Trophoblast cell (in vitro differentiated cells and primary cell): ENCODE measurements at regions not wholly inside any gene's neighbourhood (a gene's known extent, or its start where the extent isn't known, plus 50 kb on each side); places are given as distances from the start of the nearest gene placed in this dataset.

Source experiments
- DNase-seq, 2 donors: peaks; one replicate each; pipeline ENCODE4 v3.0.0-alpha.2; 2016
- H2AFZ ChIP-seq: 2 replicates; pipeline ENCODE4 v1.6.1; 2013; ENCODE audit warnings: low read length, moderate library complexity, mild to moderate bottlenecking; ENCODE audit not compliant: insufficient read depth, poor library complexity
- H2AK5ac ChIP-seq: 2 replicates; pipeline ENCODE4 v1.6.1; 2013; ENCODE audit warnings: mild to moderate bottlenecking, low read length
- H2BK120ac ChIP-seq: 2 replicates; pipeline ENCODE4 v1.6.1; 2013; ENCODE audit warnings: low read length, mild to moderate bottlenecking, moderate library complexity; ENCODE audit not compliant: insufficient read depth, poor library complexity
- H2BK12ac ChIP-seq: 2 replicates; pipeline ENCODE4 v1.6.1; 2013; ENCODE audit warnings: mild to moderate bottlenecking, low read length, moderate library complexity
- H2BK5ac ChIP-seq: 2 replicates; pipeline ENCODE4 v1.6.1; 2013; ENCODE audit warnings: low read length, low read depth, moderate library complexity, mild to moderate bottlenecking; ENCODE audit not compliant: poor library complexity
- H3K14ac ChIP-seq: 2 replicates; pipeline ENCODE4 v1.6.1; 2013; ENCODE audit warnings: mild to moderate bottlenecking, low read length
- H3K18ac ChIP-seq: 2 replicates; pipeline ENCODE4 v1.6.1; 2013; ENCODE audit warnings: mild to moderate bottlenecking, low read length
- H3K23ac ChIP-seq: 2 replicates; pipeline ENCODE4 v1.6.1; 2013; ENCODE audit warnings: low read length
- H3K27ac ChIP-seq: 2 replicates; pipeline ENCODE4 v1.5.1; 2013; ENCODE audit warnings: low read depth, mild to moderate bottlenecking, inconsistent platforms, low read length, moderate library complexity
- H3K27me3 ChIP-seq: 2 replicates; pipeline ENCODE4 v1.6.1; 2013; ENCODE audit warnings: inconsistent platforms, mild to moderate bottlenecking, low read length, moderate library complexity; ENCODE audit not compliant: insufficient read depth
- H3K36me3 ChIP-seq, 2 experiments: 1 replicate in 1 of 2; 2 replicates in 1 of 2; pipeline ENCODE4 v1.6.1; 2013; ENCODE audit warnings: low read length in 2 of 2, mild to moderate bottlenecking in 2 of 2, moderate library complexity in 1 of 2; ENCODE audit not compliant: insufficient read depth in 2 of 2, control insufficient read depth in 1 of 2
- H3K4ac ChIP-seq: 2 replicates; pipeline ENCODE4 v1.6.1; 2013; ENCODE audit warnings: low read depth, mild to moderate bottlenecking, low read length, moderate library complexity
- H3K4me1 ChIP-seq, 2 experiments: 1 replicate in 1 of 2; 2 replicates in 1 of 2; pipeline ENCODE4 v1.6.1; 2013; ENCODE audit warnings: low read length in 2 of 2, mild to moderate bottlenecking in 2 of 2, moderate library complexity in 1 of 2; ENCODE audit not compliant: insufficient read depth in 2 of 2, control insufficient read depth in 1 of 2
- H3K4me2 ChIP-seq: 2 replicates; pipeline ENCODE4 v1.6.1; 2013; ENCODE audit warnings: inconsistent platforms, mild to moderate bottlenecking, low read length, moderate library complexity
- H3K4me3 ChIP-seq: 2 replicates; pipeline ENCODE4 v1.5.1; 2013; ENCODE audit warnings: mild to moderate bottlenecking, low read depth, low read length, inconsistent platforms
- H3K79me1 ChIP-seq: one replicate; pipeline ENCODE4 v1.6.1; 2013; ENCODE audit warnings: low read length
- H3K79me2 ChIP-seq: 2 replicates; pipeline ENCODE4 v1.6.1; 2013; ENCODE audit warnings: low read length, mild to moderate bottlenecking; ENCODE audit not compliant: control insufficient read depth, insufficient read depth, poor library complexity
- H3K9ac ChIP-seq: 2 replicates; pipeline ENCODE4 v1.6.1; 2013; ENCODE audit warnings: mild to moderate bottlenecking, low read length
- H3K9me3 ChIP-seq: 2 replicates; pipeline ENCODE4 v1.6.1; 2013; ENCODE audit warnings: low read depth, mild to moderate bottlenecking, control low read depth, inconsistent platforms, low read length; ENCODE audit not compliant: insufficient read depth
- H4K12ac ChIP-seq: 2 replicates; pipeline ENCODE4 v1.6.1; 2013; ENCODE audit warnings: low read depth, mild to moderate bottlenecking, low read length, moderate library complexity
- H4K8ac ChIP-seq: 2 replicates; pipeline ENCODE4 v1.6.1; 2013; ENCODE audit warnings: low read depth, mild to moderate bottlenecking, low read length, moderate library complexity
- H4K91ac ChIP-seq: one replicate; pipeline ENCODE4 v1.6.1; 2013; ENCODE audit warnings: low read depth, mild to moderate bottlenecking, low read length, moderate library complexity
- WGBS: extraction: QIAGEN DNeasy Blood & Tissue Kit; methylation state at CpG from one replicate; pipeline ENCODE4 v1.1.7; 2013; ENCODE audit warnings: missing lambda C conversion rate; ENCODE audit not compliant: insufficient read length, insufficient coverage; ENCODE audit errors: extremely low coverage; 5-methylcytosine and 5-hydroxymethylcytosine counted together

DNA sequence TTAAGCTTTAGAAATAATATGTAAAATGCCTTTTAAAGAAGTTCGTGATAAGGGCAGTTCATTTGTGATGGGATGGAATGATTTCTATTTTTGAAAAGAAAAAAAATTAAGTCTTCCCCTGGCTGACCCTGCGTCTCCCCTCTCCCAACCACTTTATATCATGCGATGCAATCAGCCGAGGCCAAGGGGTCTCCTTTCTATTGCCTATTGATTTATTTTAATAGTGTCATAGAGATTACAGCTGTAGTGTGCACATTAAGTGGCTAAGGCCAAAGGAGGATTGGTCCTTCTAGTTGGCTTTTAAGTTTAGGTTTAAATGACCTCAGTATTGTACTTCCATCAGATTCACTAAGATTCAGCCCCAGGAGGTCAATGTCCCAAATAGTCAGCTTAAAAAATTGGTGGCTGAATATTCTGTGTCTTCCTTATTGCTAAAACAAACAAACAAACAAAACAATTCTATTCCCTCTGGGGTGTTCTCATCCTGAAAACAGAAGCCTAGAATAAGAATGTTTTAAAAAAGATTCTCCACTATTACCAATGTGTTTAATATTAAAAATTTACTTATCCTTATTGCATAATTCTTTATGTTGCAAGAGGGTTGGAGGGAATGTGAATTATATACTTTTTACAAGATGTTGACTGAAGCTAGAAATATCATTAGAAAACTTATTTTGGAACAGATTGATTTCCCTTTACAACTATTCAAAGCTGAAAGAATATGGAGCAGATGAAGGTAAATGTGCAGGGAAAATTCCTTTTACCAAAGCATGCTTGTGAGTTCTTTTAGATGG lies 359.1 kb downstream of the SAMD5 start:
- Histone ChIP-seq H4K8ac (no peak overlapping the region), H3K23ac (no peak overlapping the region), H2BK120ac (no peak overlapping the region), H3K14ac (no peak overlapping the region), H3K9me3 (no peaks in the 10 kb centered on the region), H3K4me2 (no peak overlapping the region), H4K12ac (no peak overlapping the region), H3K27ac (no peak overlapping the region), H2AFZ (no peak overlapping the region), H2BK5ac (no peak overlapping the region), H3K9ac (no peak overlapping the region), H3K36me3 (no peaks in the 10 kb centered on the region), H3K4me3 (no peak overlapping the region), H3K4ac (no peak overlapping the region), H3K79me2 (no peaks in the 10 kb centered on the region), H3K18ac (no peak overlapping the region), H4K91ac (no peak overlapping the region), H3K79me1 (no peaks in the 10 kb centered on the region), H2AK5ac (no peak overlapping the region), H2BK12ac (no peak overlapping the region), H3K27me3 (no peaks in the 10 kb centered on the region), H3K4me1 (no peaks in the 10 kb centered on the region)
- no peak for DNase-seq
- WGBS: no CpG with 5 or more reads among the region's 4 CpGs

DNA sequence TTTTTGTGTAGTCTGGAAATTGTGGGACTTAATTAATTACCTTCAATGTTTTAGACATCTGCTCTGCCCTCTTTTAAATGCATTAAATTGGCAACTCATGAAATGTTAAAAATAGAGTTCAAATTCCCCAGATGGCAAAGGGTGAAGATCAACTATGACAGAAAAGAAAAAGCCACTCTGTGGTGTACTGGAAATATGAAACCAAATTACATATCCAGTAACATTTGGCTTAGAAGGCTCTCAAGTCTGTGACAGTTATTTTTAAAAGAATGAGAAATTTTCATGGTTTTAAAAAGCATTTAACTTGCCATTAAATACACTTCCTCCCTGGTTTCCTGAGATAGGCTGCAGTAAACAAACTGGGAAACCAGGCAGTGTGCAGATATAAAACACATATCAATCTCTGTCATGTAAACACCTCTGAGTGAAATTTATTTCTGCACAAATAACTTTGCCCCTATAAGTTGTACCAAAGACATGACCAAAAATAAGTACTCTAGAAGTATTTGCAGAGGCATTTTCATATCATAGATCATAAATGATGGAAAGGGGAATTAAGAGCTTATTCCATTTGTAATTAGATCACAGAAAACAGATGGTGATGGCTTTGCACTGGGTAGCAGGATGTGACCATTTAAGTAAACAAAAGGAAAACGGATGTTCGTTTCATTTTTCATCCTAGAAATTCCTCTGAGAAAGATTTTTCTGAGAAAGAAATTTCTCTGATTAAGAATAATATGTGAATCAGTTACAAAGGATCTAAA lies 360.1 kb downstream of the SAMD5 start:
- Histone ChIP-seq H4K91ac (no peak overlapping the region), H3K27me3 (no peaks in the 10 kb centered on the region), H2AK5ac (no peak overlapping the region), H4K12ac (no peak overlapping the region), H2AFZ (no peak overlapping the region), H3K79me2 (no peaks in the 10 kb centered on the region), H3K4me3 (no peak overlapping the region), H3K27ac (no peak overlapping the region), H4K8ac (no peak overlapping the region), H2BK120ac (no peak overlapping the region), H3K14ac (no peak overlapping the region), H3K9me3 (no peaks in the 10 kb centered on the region), H3K4me1 (no peaks in the 10 kb centered on the region), H2BK12ac (no peak overlapping the region), H3K36me3 (no peaks in the 10 kb centered on the region), H3K4ac (no peak overlapping the region), H3K23ac (no peak overlapping the region), H3K18ac (no peak overlapping the region), H3K9ac (no peak overlapping the region), H3K4me2 (no peak overlapping the region), H2BK5ac (no peak overlapping the region), H3K79me1 (no peaks in the 10 kb centered on the region)
- no CpG with 5 or more reads among the region's 2 CpGs for WGBS
- DNase-seq: no peak

GRCh38 chr6:147869201-147869600 lies 360.7 kb downstream of the SAMD5 start:
- Histone ChIP-seq H3K4me3 (no peak overlapping the region), H3K79me1 (no peaks in the 10 kb centered on the region), H3K4ac (no peak overlapping the region), H2BK5ac (no peak overlapping the region), H3K23ac (no peak overlapping the region), H3K36me3 (no peaks in the 10 kb centered on the region), H3K14ac (no peak overlapping the region), H3K4me1 (no peaks in the 10 kb centered on the region), H3K4me2 (no peak overlapping the region), H4K8ac (no peak overlapping the region), H3K9ac (no peak overlapping the region), H3K27ac (no peak overlapping the region), H2BK12ac (no peak overlapping the region), H3K79me2 (no peaks in the 10 kb centered on the region), H3K18ac (no peak overlapping the region), H2AFZ (no peak overlapping the region), H4K12ac (no peak overlapping the region), H2BK120ac (no peak overlapping the region), H3K9me3 (no peaks in the 10 kb centered on the region), H4K91ac (no peak overlapping the region), H3K27me3 (no peaks in the 10 kb centered on the region), H2AK5ac (no peak overlapping the region)
- WGBS: no CpG with 5 or more reads among the region's 2 CpGs
- no peak for DNase-seq

DNA sequence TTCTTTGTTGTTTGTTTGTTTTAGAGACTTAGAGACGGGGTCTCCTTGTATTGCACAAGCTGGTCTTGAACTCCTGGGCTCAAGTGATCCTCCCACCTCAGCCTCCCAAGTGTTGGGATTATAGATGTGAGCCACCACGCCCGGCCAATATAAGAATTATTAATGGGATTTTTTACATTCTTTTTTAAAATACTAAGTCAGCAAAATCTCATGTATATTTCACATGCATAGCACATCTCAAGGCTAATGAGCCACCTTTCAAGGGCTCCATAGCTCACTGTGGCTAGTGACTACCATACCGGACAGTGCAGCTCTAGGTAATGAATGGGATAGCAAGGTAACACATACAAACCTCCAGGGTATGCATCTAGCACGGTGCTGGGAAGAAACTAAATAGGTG lies 361.4 kb downstream of the SAMD5 start:
- H2AK5ac ChIP-seq: no peak overlapping the region
- no peaks in the 10 kb centered on the region for H3K79me2 ChIP-seq
- H4K91ac ChIP-seq: no peak overlapping the region
- no peak overlapping the region for H3K4ac ChIP-seq
- H3K27ac ChIP-seq: no peak overlapping the region
- no peak overlapping the region for H2BK12ac ChIP-seq
- H2BK120ac ChIP-seq: no peak overlapping the region
- WGBS: no CpG with 5 or more reads among the region's 5 CpGs
- no peak overlapping the region for H3K9ac ChIP-seq
- no peaks in the 10 kb centered on the region for H3K4me1 ChIP-seq
- H3K23ac ChIP-seq: no peak overlapping the region
- H3K36me3 ChIP-seq: no peaks in the 10 kb centered on the region
- no peak overlapping the region for H3K4me3 ChIP-seq
- DNase-seq: no peak
- H3K9me3 ChIP-seq: no peaks in the 10 kb centered on the region
- H3K4me2 ChIP-seq: no peak overlapping the region
- no peaks in the 10 kb centered on the region for H3K79me1 ChIP-seq
- H2BK5ac ChIP-seq: no peak overlapping the region
- no peak overlapping the region for H3K14ac ChIP-seq
- H2AFZ ChIP-seq: no peak overlapping the region
- H3K27me3 ChIP-seq: no peaks in the 10 kb centered on the region
- no peak overlapping the region for H4K8ac ChIP-seq
- H3K18ac ChIP-seq: no peak overlapping the region
- no peak overlapping the region for H4K12ac ChIP-seq
